H1 (cell line): ENCODE measurements at regions not wholly inside any gene's neighbourhood (a gene's known extent, or its start where the extent isn't known, plus 50 kb on each side); places are given as distances from the start of the nearest gene placed in this dataset.
A peak's percentile ranks its signal among the peaks of the same experiment; 100 is the strongest.

ENCODE experiments used
- CTCF ChIA-PET: fragments of 300-600 bp; sonication (Branson Sonifier 250); formaldehyde crosslinking; loops from one replicate; lab custom pipeline; 2021; ENCODE audit not compliant: partially characterized antibody; lab: Charles Lee
- POLR2A ChIA-PET: fragments of 300-600 bp; sonication (Branson Sonifier 250); formaldehyde crosslinking; loops from one replicate; lab custom pipeline; 2021; ENCODE audit warnings: inconsistent platforms; ENCODE audit not compliant: partially characterized antibody; lab: Charles Lee
- DNase-seq, 2 experiments: peaks; one replicate each; pipeline versions ENCODE4 v3.0.0 to v3.0.0-alpha.2; 2010 to 2022; ENCODE audit warnings: low spot score in 2 of 2, low read depth in 1 of 2, mixed read lengths in 1 of 2
- FAIRE-seq: peaks from 2 replicates; lab custom pipeline; 2011; peaks lifted over from hg19 to GRCh38; lab: Jason Lieb, UNC
- H2AFZ ChIP-seq: 2 replicates; pipeline ENCODE4 v1.8.1; 2012; ENCODE audit warnings: low read length, inconsistent platforms
- H2AK5ac ChIP-seq: 2 replicates; pipeline ENCODE4 v1.6.1; 2013; ENCODE audit warnings: low read depth, low read length
- H2BK120ac ChIP-seq: replicated peaks from 2 replicates; pipeline ENCODE3; 2013; ENCODE audit warnings: low read depth, low read length, inconsistent platforms
- H2BK12ac ChIP-seq: 2 replicates; pipeline ENCODE4 v1.6.1; 2013; ENCODE audit warnings: low read depth, low read length
- H2BK15ac ChIP-seq: 2 replicates; pipeline ENCODE4 v1.6.1; 2013; ENCODE audit warnings: low read length
- H2BK20ac ChIP-seq: 2 replicates; pipeline ENCODE4 v1.6.1; 2013; ENCODE audit warnings: low read length
- H2BK5ac ChIP-seq: 2 replicates; pipeline ENCODE4 v1.6.1; 2013; ENCODE audit warnings: low read depth, low read length
- H3K14ac ChIP-seq: 2 replicates; pipeline ENCODE4 v1.6.1; 2013; ENCODE audit warnings: inconsistent platforms; ENCODE audit not compliant: insufficient read length
- H3K18ac ChIP-seq: 2 replicates; pipeline ENCODE4 v1.6.1; 2013; ENCODE audit warnings: low read length; ENCODE audit errors: extremely low read depth
- H3K23ac ChIP-seq: 2 replicates; pipeline ENCODE4 v1.6.1; 2013; ENCODE audit warnings: inconsistent platforms; ENCODE audit not compliant: insufficient read length
- H3K23me2 ChIP-seq: 2 replicates; pipeline ENCODE4 v1.6.1; 2013; ENCODE audit warnings: low read depth, low read length
- H3K27ac ChIP-seq: 2 replicates; pipeline ENCODE4 v1.6.1; 2011; ENCODE audit warnings: low read depth, low read length, inconsistent platforms
- H3K27me3 ChIP-seq, 4 experiments: replicated peaks in 1 of 4; 1 replicate in 1 of 4; 2 replicates in 3 of 4; pipeline versions ENCODE4 v1.6.1 to v1.8.1; 2011 to 2013; ENCODE audit warnings: low read length in 3 of 4, mild to moderate bottlenecking in 3 of 4, inconsistent platforms in 2 of 4, mixed read lengths in 2 of 4, moderate library complexity in 1 of 4; ENCODE audit not compliant: control insufficient read depth in 3 of 4, insufficient read depth in 3 of 4; ENCODE audit errors: extremely low read depth in 1 of 4
- H3K36me3 ChIP-seq, 4 experiments: 2 replicates each; pipeline versions ENCODE4 v1.6.1 to v1.8.1; 2011 to 2013; ENCODE audit warnings: mild to moderate bottlenecking in 4 of 4, low read length in 3 of 4, moderate library complexity in 2 of 4, control low read depth in 1 of 4, inconsistent platforms in 1 of 4; ENCODE audit not compliant: insufficient read depth in 4 of 4, control insufficient read depth in 2 of 4
- H3K4ac ChIP-seq: replicated peaks from 2 replicates; pipeline ENCODE3; 2013; ENCODE audit warnings: low read length, low read depth, mixed read lengths, inconsistent platforms; ENCODE audit not compliant: insufficient read length
- H3K4me1 ChIP-seq, 4 experiments: replicated peaks in 1 of 4; 1 replicate in 1 of 4; 2 replicates in 3 of 4; pipeline versions ENCODE4 v1.6.1 to v1.8.1; 2011 to 2013; ENCODE audit warnings: low read length in 3 of 4, inconsistent platforms in 2 of 4, mixed read lengths in 1 of 4; ENCODE audit not compliant: insufficient read depth in 4 of 4, control insufficient read depth in 3 of 4
- H3K4me2 ChIP-seq, 2 experiments: 2 replicates each; pipeline versions ENCODE4 v1.6.1 to v1.8.1; 2011 to 2013; ENCODE audit warnings: low read depth in 2 of 2, low read length in 2 of 2, control low read depth in 1 of 2, inconsistent platforms in 1 of 2, mild to moderate bottlenecking in 1 of 2; ENCODE audit not compliant: insufficient read depth in 1 of 2
- H3K4me3 ChIP-seq, 4 experiments: fragments of 200-600, 300-600 bp in 1 of 4; sonication (generic), shearing (Covaris generic), sonication (Bioruptor Twin) in 1 of 4; 2 replicates each; pipeline versions ENCODE4 v1.5.1 to v1.8.1; 2011 to 2016; ENCODE audit warnings: low read length in 4 of 4, low read depth in 3 of 4, control low read depth in 2 of 4, inconsistent platforms in 2 of 4, mild to moderate bottlenecking in 2 of 4, mixed read lengths in 1 of 4, moderate library complexity in 1 of 4; ENCODE audit not compliant: insufficient read depth in 2 of 4; ENCODE audit errors: extremely low read depth in 1 of 4
- H3K56ac ChIP-seq: replicated peaks from 2 replicates; pipeline ENCODE3; 2013; ENCODE audit warnings: low read depth, mild to moderate bottlenecking, mixed read lengths, low read length, inconsistent platforms; ENCODE audit not compliant: insufficient read length
- H3K79me1 ChIP-seq: 2 replicates; pipeline ENCODE4 v1.6.1; 2013; ENCODE audit warnings: low read depth, low read length, control low read depth
- H3K79me2 ChIP-seq, 2 experiments: 2 replicates each; pipeline versions ENCODE4 v1.6.1 to v1.8.1; 2012 to 2013; ENCODE audit warnings: low read length in 2 of 2, mild to moderate bottlenecking in 2 of 2, inconsistent platforms in 1 of 2; ENCODE audit not compliant: insufficient read depth in 2 of 2, control insufficient read depth in 1 of 2
- H3K9ac ChIP-seq, 4 experiments: replicated peaks in 1 of 4; 1 replicate in 1 of 4; 2 replicates in 3 of 4; pipeline versions ENCODE4 v1.6.1 to v1.8.1; 2011 to 2013; ENCODE audit warnings: low read depth in 3 of 4, low read length in 3 of 4, control low read depth in 2 of 4, mild to moderate bottlenecking in 2 of 4, moderate library complexity in 2 of 4, inconsistent platforms in 1 of 4; ENCODE audit errors: extremely low read depth in 1 of 4
- H3K9me3 ChIP-seq, 2 experiments: 2 replicates each; pipeline versions ENCODE4 v1.6.1 to v1.8.1; 2012 to 2013; ENCODE audit warnings: mild to moderate bottlenecking in 2 of 2, moderate library complexity in 2 of 2, control low read depth in 1 of 2, inconsistent platforms in 1 of 2, low read depth in 1 of 2, low read length in 1 of 2, mixed read lengths in 1 of 2; ENCODE audit not compliant: insufficient read depth in 2 of 2
- H4K20me1 ChIP-seq, 2 experiments: replicated peaks in 1 of 2; 2 replicates each; pipeline versions ENCODE3 to v1.8.1; 2011 to 2013; ENCODE audit warnings: inconsistent platforms in 2 of 2, low read length in 2 of 2, mild to moderate bottlenecking in 1 of 2; ENCODE audit not compliant: insufficient read depth in 2 of 2, control insufficient read depth in 1 of 2
- H4K5ac ChIP-seq: 2 replicates; pipeline ENCODE4 v1.6.1; 2013; ENCODE audit warnings: low read length, low read depth, mixed read lengths, inconsistent platforms; ENCODE audit not compliant: insufficient read length
- H4K8ac ChIP-seq: 2 replicates; pipeline ENCODE4 v1.8.0; 2013; ENCODE audit warnings: mild to moderate bottlenecking, moderate library complexity, low read length, inconsistent platforms; ENCODE audit not compliant: insufficient read depth; ENCODE audit errors: extremely low read depth
- H4K91ac ChIP-seq: replicated peaks from 2 replicates; pipeline ENCODE3; 2013; ENCODE audit warnings: low read length, mixed read lengths, inconsistent platforms; ENCODE audit not compliant: insufficient read length
- POLR2A ChIP-seq, 2 experiments: IDR thresholded peaks; 1 replicate in 1 of 2; 2 replicates in 1 of 2; pipeline ENCODE4 v1.6.1; 2011; ENCODE audit warnings: low read depth in 2 of 2, low read length in 2 of 2, mild to moderate bottlenecking in 2 of 2; ENCODE audit errors: control extremely low read depth in 1 of 2
- SAP30 ChIP-seq: fragments of 300-600 bp; sonication (generic); IDR thresholded peaks from 2 replicates; pipeline ENCODE4 v1.7.1; 2012; ENCODE audit warnings: low read length, moderate library complexity, mild to moderate bottlenecking, inconsistent platforms; ENCODE audit not compliant: insufficient read depth, insufficient replicate concordance
- SP4 ChIP-seq: IDR thresholded peaks from 2 replicates; pipeline ENCODE4 v1.6.1; 2012; ENCODE audit warnings: low read length, inconsistent platforms
- WGBS, 2 experiments: shearing (Covaris generic) in 1 of 2; methylation state at CpG; one replicate each; pipeline versions ENCODE4 v1.1.6 to v1.1.7; 2013 to 2015; ENCODE audit warnings: low lambda C conversion rate in 2 of 2, mixed read lengths in 2 of 2, inconsistent platforms in 1 of 2, low coverage in 1 of 2, missing lambda C conversion rate in 1 of 2; ENCODE audit not compliant: insufficient replicate concordance in 2 of 2, insufficient coverage in 1 of 2, insufficient read length in 1 of 2; ENCODE audit errors: extremely low coverage in 1 of 2, missing lambda C conversion rate in 1 of 2; 5-methylcytosine and 5-hydroxymethylcytosine counted together

DNA sequence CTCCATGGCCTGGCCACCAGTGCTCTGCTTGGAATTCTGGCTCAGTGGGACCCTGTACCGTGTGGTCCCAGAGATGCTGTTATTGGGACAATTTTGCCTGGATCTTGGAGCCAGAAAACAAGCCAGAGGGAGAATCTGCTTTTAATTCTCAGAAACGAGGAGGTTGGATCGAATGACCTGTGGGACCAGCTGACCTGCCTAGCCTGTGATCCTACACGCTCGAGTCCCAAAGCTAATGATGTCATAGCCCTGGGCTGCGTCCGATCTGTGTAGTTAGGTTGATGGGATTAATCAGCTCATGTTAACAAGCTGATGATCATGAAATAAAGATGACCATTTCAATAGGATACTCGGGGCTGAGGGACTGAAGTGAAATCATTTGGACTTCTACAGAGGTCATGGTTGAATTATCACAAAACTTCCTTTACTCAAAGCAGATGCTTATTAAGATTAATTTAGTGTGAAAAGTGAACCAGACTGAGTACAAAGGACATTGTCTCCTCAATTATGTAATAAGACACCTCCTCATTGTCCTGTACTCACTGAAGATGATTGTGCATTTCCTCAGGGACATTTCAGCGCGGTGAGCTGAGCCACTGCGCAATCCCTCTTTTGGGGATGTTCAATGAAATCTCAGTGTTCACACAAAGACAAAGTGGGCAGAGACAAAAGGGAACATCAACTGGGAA, 51.9 kb upstream of the STX18 start:
- ChIA-PET POLR2A (no interaction called here), CTCF (interaction anchor here (0.5 to 1.3 kb wide), 5 partner anchors 10 to 240 kb away, joined by 3 to 5 read pairs (median 3); no protein-coding TSS in a partner anchor)
- Histone ChIP-seq H3K27ac (no peak overlapping the region), H4K5ac (no peak overlapping the region), H3K79me2 (no peaks in the 10 kb centered on the region), H2BK120ac (no peak overlapping the region), H2AK5ac (no peak overlapping the region), H2BK20ac (no peak overlapping the region), H3K14ac (no peak overlapping the region), H3K4me1 (no peaks in the 10 kb centered on the region), H3K27me3 (no peaks in the 10 kb centered on the region), H4K20me1 (no peaks in the 10 kb centered on the region), H2BK12ac (no peak overlapping the region), H4K91ac (no peak overlapping the region)
- 91% methylated on average over 11 of the region's 11 CpGs; no CpG with 5 or more reads in 1 of the 2 experiments for WGBS, 2 experiments
- TF ChIP-seq SP4 (no peak), POLR2A (IDR thresholded peaks at IDR 0.05; ENCODE audit: control extremely low read depth in 1 of 2, low read depth in 2 of 2, low read length in 2 of 2) (no peak), SAP30 (no peak)
- TF ChIP-seq, all 59 proteins: peak for 0
- FAIRE-seq: no peak
- no peak overlapping the region for H3K4ac ChIP-seq
- no peaks in the 10 kb centered on the region for H3K23me2 ChIP-seq
- H3K36me3 ChIP-seq: peaks cover 0 to 11% (median 2%) of the 10 kb centered on the region in 4 experiments; a peak in 5 of 8 replicates
- H3K18ac ChIP-seq: no peak overlapping the region
- no peak overlapping the region for H3K4me2 ChIP-seq
- H4K8ac ChIP-seq: peak overlapping the region; percentile 20; the same call in 1 of the 2 replicates
- H3K9me3 ChIP-seq: peaks cover 13 to 22% of the 10 kb centered on the region in 2 experiments
- H3K56ac ChIP-seq: no peak overlapping the region
- H2AFZ ChIP-seq: no peak overlapping the region
- no peak overlapping the region for H3K23ac ChIP-seq
- no peak overlapping the region for H3K4me3 ChIP-seq
- H2BK5ac ChIP-seq: no peak overlapping the region
- no peak overlapping the region for H2BK15ac ChIP-seq
- no peaks in the 10 kb centered on the region; the same call in 1 of the 2 replicates for H3K79me1 ChIP-seq
- no peak overlapping the region for H3K9ac ChIP-seq
- no peak for DNase-seq
